NCI-H1417 (cell line): ENCODE measurements at regions not wholly inside any gene's neighbourhood (a gene's known extent, or its start where the extent isn't known, plus 50 kb on each side); places are given as distances from the start of the nearest gene placed in this dataset.
"Not testable (repeated sequence)": the region's sequence is repeated elsewhere in the genome, so short reads cannot be mapped to it uniquely, and the experiment has no call there.

Experiments used
- DNase-seq, 3 experiments: peaks; one replicate each; lab custom pipeline; 2025; lab: John Stamatoyannopoulos, UW

DNA sequence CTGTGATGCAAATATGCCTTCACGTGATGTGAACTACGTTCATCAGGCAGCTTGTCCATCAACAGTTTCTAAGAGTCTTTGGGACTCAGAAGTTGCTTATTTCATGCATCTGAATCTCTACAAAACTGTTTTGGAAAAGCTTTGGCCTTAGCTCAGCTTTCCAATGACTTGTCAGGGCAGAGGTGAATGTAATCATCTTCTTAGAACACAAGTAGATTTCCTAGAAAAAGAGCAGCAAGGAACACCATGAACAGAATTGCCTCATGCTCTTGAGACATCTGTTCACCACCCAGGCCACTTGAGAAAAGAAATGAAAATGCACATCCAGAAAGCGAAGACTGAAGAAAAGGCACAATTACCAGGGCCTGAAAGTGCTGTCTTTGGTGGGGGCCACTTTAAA is 105.8 kb upstream of the PDHA1 start:
- DNase-seq = no peak

DNA sequence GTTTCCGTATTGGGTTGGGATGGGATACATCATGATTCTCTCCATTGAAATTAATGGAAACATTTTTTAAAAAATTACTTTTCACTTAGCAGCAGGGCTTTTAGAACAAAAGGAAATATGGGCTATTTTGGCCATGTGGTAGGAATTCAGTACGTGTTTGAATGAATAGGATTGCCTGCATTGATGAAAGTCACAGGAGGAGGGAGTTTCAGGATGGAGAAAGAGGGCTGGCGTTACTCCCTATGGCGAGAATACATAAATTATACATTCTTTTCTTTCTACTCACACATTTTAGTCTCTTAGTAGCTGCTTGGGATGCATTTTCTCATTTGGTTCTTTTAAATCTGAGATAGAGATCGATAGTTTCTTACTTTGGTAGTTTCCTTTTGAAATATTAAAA is 100.3 kb upstream of the PDHA1 start:
- no peak for DNase-seq

- not testable (repeated sequence) for DNase-seq
Measured at GRCh38 chrX:19244921-19245320, 98.8 kb upstream of the PDHA1 start.

- no peak for DNase-seq
Measured at GRCh38 chrX:19245711-19246269, 97.9 kb upstream of the PDHA1 start.

DNA sequence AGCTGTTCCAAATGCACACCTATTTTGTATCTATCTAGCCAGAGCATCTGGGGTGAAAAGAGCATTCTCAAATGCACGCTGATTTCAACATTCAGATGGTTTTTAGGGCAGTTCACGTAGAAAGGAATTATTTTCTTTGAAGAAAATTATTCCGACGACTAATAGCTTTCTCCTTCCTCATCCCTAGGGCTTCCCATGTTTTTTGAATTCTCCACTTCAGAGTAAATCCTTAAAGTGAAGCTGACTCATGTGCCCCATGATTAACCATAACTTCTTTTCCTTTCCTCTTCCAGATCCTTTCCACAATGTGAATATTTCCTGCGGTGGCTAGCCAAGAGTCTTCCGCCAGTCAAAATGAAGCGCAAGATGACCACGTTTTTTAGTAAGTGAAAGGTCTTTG is 86.7 kb upstream of the PDHA1 start:
- DNase-seq = no peak

DNA sequence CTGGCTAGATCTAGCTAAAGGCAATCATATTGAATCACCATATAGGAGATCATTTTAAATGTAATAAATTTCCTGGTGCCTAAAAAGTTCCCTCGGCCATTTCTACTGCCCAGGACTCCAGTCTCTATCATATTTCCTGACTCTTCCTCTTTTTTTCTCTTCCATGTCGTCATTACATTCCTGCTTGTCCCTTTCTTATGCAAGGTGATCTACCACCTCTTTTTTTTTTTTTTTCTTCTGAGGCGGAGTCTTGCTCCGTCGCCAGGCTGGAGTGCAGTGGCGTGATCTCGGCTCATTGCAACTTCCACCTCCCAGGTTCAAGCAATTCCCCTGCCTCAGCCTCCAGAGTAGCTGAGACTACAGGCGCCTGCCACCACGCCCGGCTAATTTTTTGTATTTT is 82.7 kb upstream of the PDHA1 start:
- DNase-seq = not testable (repeated sequence)

- no peak for DNase-seq
Measured at GRCh38 chrX:19270727-19271126, 73.0 kb upstream of the PDHA1 start.

DNA sequence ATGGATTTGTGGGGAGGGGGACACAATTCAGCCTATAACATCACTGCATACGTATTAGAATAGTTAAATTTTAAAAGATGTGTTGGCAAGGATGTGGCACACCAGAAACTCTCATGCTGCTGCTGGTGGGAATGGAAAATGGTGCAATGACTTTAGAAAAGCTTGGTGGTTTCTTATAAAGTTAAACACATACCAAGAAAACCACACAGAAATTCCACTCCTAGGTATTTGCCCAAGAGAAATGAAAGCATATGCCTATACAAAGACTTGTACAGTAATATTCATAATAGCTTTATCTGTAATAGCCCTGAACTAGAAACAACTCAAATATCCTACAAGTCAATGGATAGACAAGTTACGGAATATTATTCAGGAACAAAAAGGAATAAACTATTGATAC is 71.3 kb upstream of the PDHA1 start:
- DNase-seq = no peak

- no peak for DNase-seq
Measured at GRCh38 chrX:19280636-19281035, 63.1 kb upstream of the PDHA1 start.

- DNase-seq = no peak
Measured at GRCh38 chrX:19281256-19281655, 62.5 kb upstream of the PDHA1 start.

- DNase-seq = no peak
Measured at GRCh38 chrX:19283597-19284339, 60.0 kb upstream of the PDHA1 start.

DNA sequence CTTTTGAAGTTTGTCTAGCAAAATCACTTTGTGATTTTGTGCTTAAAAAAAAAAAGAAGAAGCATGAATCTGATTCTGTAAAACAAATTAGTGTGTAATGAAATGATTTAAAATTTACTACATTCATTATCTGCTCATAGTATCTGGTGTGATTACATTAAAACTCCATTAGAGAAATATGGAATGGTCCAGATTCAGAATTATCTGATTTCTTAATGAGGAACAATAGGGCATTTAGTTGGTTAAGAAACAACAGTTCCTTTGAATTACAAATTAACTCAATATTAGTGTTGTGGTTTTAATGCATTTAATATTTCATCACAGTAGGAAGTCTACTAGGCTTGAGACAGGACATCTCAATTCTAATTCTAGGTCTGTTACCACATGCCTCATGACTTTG is 57.9 kb upstream of the PDHA1 start:
- no peak for DNase-seq

DNA sequence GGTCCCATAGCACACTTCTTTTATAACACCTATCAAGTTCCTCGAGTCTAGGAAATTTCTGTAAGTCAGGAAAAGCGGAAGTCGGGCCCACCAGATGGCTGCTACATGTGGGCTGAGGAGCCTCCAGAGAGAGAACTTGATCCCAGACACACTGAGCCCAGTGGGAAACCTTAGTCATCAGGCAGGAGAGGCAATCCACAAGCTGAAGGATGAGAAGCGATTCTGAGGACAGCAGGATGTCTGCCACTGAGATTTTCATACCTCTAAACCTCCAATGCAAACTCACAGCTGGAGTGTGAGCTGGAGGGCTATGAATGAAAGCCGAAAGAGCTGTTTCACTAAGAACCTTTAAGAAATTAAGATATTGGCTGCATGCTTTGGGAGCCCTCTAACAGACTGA is 52.6 kb upstream of the PDHA1 start:
- no peak for DNase-seq

DNA sequence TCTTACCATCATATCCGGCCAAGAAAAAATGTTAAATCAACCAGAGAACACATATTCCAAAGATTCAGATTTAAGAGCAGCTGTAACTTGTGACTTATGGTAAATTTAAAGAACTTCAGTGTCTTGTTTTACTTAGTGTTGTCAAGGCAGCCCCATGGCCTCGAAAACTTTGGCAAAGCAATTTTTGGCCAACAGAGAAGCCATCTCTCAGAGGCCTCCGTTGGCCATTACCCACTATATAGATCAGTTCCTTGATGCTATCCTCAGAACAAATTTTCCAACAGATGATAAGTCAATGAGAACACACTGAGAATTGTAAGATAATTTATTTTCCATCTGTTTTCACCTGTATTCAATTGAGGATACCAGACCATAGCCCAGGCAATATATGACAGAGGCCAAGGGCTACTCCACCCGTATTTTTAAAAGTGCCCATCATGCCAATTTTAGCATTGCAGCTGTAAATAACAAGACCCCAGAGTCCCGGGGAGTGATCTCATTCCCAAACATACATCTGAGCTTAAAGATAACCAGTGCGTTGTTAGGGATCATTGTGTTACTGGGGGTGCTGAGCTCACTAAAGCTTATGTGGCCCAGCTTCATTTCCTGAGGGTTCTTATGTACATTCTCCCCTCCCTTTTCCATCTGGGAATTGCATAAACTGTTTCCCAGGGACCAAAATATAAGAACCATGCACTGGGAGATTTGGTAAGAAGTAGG is 50.0 kb upstream of the PDHA1 start:
- no peak for DNase-seq
